Subcutaneous abdominal adipose tissue (tissue), 5 donors: ENCODE measurements at regions not wholly inside any gene's neighbourhood (a gene's known extent, or its start where the extent isn't known, plus 50 kb on each side); places are given as distances from the start of the nearest gene placed in this dataset.
"Not testable (repeated sequence)": the region's sequence is repeated elsewhere in the genome, so short reads cannot be mapped to it uniquely, and the experiment has no call there.

ENCODE experiments used
- H3K27ac ChIP-seq: one replicate; pipeline ENCODE4 v1.7.0; 2013; ENCODE audit warnings: low read depth, mild to moderate bottlenecking, inconsistent platforms, low read length, moderate library complexity
- H3K27me3 ChIP-seq, 5 donors: one replicate each; pipeline ENCODE4 v1.7.0; 2013; ENCODE audit warnings: low read length in 5 of 5, inconsistent platforms in 1 of 5; ENCODE audit not compliant: control insufficient read depth in 5 of 5, insufficient read depth in 4 of 5
- H3K36me3 ChIP-seq, 5 donors: one replicate each; pipeline ENCODE4 v1.7.0; 2013; ENCODE audit warnings: low read length in 5 of 5; ENCODE audit not compliant: control insufficient read depth in 5 of 5, insufficient read depth in 5 of 5
- H3K4me1 ChIP-seq, 5 donors: one replicate each; pipeline ENCODE4 v1.7.0; 2013; ENCODE audit warnings: low read length in 5 of 5, mild to moderate bottlenecking in 3 of 5, moderate library complexity in 1 of 5; ENCODE audit not compliant: control insufficient read depth in 5 of 5, insufficient read depth in 5 of 5
- H3K4me3 ChIP-seq, 5 donors: one replicate each; pipeline ENCODE4 v1.7.0; 2013; ENCODE audit warnings: low read length in 5 of 5, low read depth in 1 of 5
- H3K9ac ChIP-seq, 5 donors: one replicate each; pipeline ENCODE4 v1.7.0; 2013; ENCODE audit warnings: low read length in 5 of 5, mild to moderate bottlenecking in 4 of 5, moderate library complexity in 3 of 5
- H3K9me3 ChIP-seq, 5 donors: one replicate each; pipeline ENCODE4 v1.7.0; 2013; ENCODE audit warnings: low read length in 5 of 5; ENCODE audit not compliant: control insufficient read depth in 5 of 5
- donor health status: healthy.
- donor health status: healthy.
- donor health status: healthy.
- donor health status: healthy.
- donor health status: healthy.

DNA sequence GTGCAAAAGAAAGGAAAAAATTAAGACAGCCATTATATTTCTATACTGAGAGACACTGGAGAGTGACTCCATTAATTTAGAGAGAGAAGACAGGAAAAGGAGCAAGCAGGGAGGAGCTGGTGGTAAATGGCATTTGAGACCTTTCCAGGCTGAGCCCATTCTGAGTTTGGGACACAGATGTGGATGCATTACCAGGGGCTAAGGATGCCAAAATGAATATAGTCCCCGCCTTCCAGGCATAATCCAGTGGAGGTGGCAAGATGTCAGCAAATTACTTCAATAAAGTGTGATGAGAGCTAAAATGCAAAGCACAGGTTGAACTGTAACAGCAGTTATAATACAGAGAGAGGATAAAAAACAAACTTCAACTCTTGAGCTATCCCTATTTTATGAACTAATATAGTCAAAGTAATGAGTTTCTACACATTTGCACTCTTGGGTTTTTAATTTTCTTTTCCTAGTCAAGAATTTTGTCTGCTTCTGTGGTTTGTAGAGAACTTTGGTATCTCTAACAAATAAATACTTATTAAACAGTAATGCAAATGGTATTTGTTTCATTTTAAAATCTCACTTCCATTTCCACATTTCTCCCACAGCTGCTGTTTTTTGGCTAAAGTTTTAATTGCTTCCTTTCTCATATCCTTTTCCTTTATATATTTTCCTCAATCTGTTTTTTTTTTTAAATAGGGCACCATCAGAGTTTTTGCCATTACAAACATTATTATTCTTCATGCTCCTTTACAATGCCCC is 228.2 kb upstream of the KCNK2 start:
- Histone ChIP-seq H3K36me3 (no peaks in the 10 kb centered on the region), H3K9ac (no peak overlapping the region), H3K4me3 (no peak overlapping the region), H3K4me1 (peaks cover 0 to 6% (median 0%) of the 10 kb centered on the region in 5 donors), H3K27me3 (no peaks in the 10 kb centered on the region), H3K9me3 (peaks cover 3 to 11% (median 5%) of the 10 kb centered on the region in 5 donors), H3K27ac (no peak overlapping the region)

DNA sequence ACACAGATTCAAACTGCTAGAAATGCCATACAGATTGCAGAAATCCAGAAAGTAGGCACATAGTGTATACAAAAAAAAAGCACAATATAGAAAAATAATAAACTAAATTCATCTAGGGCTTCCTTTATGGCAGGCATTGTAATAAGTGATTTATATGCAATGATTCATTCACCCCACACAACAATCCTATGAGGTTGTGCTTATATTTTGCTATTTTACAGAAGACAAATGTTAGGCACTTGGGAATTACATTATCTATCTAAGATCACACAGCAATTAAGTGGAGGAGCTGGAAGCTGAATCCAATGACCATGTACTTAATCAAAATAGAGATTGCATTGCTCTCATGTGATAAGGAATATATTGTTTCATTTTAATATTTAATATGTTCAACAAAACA is 225.7 kb upstream of the KCNK2 start:
- Histone ChIP-seq H3K4me1 (peaks cover 0 to 6% (median 0%) of the 10 kb centered on the region in 5 donors), H3K36me3 (no peaks in the 10 kb centered on the region), H3K4me3 (no peak overlapping the region), H3K9ac (no peak overlapping the region), H3K27ac (no peak overlapping the region), H3K9me3 (no peaks in the 10 kb centered on the region), H3K27me3 (no peaks in the 10 kb centered on the region)

DNA sequence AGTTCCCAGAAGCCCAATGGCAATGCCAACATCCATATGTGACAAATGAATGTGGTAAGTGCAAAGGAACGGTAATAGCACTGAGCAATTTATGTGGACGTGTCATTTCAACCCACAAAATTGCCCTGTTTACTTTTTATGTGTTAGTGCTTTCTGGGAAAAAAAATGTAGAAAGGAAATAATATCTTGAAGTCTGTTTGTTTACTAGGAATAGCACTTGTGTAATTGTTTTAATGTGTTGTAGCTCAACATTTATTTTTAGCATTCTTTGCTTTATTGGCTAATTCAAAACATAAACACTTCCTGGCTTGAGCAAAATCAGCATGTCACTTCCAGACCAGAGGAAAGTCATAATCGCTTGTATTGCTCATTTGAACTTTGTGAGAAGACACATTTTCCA is 224.8 kb upstream of the KCNK2 start:
- H3K4me1 ChIP-seq, result peaks cover 0 to 6% (median 0%) of the 10 kb centered on the region in 5 donors
- H3K27me3 ChIP-seq, result no peaks in the 10 kb centered on the region
- H3K36me3 ChIP-seq, result no peaks in the 10 kb centered on the region
- no peaks in the 10 kb centered on the region for H3K9me3 ChIP-seq
- H3K4me3 ChIP-seq, result no peak overlapping the region
- no peak overlapping the region for H3K9ac ChIP-seq
- no peak overlapping the region for H3K27ac ChIP-seq

DNA sequence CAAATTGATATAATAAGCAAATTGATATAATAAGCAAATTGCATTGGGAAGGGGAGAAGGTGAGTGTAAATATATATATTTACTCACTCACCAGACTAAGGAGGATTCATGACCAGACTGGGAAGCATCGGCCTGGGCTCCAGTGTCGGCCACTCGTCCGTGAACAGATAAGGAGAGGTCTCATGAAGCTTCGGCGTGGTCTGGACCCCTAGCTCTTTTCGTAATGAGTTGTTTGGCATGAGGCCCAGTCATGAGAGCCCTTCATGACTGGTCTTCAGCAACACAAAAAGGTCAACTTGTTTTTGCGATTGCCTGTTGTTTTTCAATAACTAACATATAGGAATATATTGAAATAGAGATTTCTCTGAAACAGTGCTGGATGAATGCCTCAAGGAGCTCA is 222.9 kb upstream of the KCNK2 start:
- no peaks in the 10 kb centered on the region for H3K9me3 ChIP-seq
- no peaks in the 10 kb centered on the region for H3K27me3 ChIP-seq
- H3K9ac ChIP-seq, result no peak overlapping the region
- no peaks in the 10 kb centered on the region for H3K36me3 ChIP-seq
- H3K27ac ChIP-seq, result no peak overlapping the region
- peaks cover 0 to 6% (median 0%) of the 10 kb centered on the region in 5 donors for H3K4me1 ChIP-seq
- H3K4me3 ChIP-seq, result no peak overlapping the region

DNA sequence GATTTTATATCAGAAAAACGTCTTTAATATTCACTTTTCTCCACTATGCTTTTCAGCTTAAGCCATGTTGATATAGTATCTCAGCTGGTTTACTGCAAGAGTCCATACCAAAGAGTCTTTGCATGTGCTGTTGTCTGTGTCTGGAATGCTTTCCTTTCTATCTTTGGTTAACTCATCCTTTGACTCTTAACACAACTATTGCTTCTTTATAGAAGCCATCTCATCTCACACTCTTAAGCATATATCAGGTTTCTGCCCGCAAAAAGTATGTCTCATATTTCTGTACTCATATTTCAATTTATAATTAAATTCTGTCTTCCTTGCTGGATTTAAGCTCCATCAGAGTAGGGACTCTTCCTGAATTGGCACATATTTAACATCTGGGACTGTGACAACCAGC is 220.9 kb upstream of the KCNK2 start:
- H3K4me1 ChIP-seq, result peaks cover 0 to 10% (median 0%) of the 10 kb centered on the region in 5 donors
- H3K27ac ChIP-seq, result no peak overlapping the region
- H3K36me3 ChIP-seq, result no peaks in the 10 kb centered on the region
- H3K4me3 ChIP-seq, result no peak overlapping the region
- H3K9ac ChIP-seq, result no peak overlapping the region
- H3K27me3 ChIP-seq, result no peaks in the 10 kb centered on the region
- H3K9me3 ChIP-seq, result no peaks in the 10 kb centered on the region

DNA sequence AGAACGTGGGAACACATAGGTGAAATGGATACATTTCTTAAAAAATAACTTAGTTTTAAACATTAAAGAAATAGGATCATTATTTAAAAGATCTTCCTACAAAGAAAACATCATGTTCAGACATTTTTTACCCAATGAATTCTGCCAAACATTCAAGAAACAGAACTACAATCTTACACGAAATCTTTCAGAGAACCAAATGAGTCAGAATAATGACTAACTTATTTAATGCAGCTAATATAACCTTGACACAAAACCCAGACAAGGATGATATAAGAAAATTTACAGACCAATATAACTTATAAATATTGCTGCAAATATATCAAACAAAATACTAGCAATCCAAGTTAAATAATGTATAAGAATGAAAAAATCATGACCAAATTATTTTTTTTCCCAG is 220.1 kb upstream of the KCNK2 start:
- Histone ChIP-seq H3K27ac (no peak overlapping the region), H3K27me3 (no peaks in the 10 kb centered on the region), H3K9me3 (no peaks in the 10 kb centered on the region), H3K4me1 (peaks cover 0 to 9% (median 0%) of the 10 kb centered on the region in 5 donors), H3K9ac (no peak overlapping the region), H3K4me3 (no peak overlapping the region), H3K36me3 (no peaks in the 10 kb centered on the region)

DNA sequence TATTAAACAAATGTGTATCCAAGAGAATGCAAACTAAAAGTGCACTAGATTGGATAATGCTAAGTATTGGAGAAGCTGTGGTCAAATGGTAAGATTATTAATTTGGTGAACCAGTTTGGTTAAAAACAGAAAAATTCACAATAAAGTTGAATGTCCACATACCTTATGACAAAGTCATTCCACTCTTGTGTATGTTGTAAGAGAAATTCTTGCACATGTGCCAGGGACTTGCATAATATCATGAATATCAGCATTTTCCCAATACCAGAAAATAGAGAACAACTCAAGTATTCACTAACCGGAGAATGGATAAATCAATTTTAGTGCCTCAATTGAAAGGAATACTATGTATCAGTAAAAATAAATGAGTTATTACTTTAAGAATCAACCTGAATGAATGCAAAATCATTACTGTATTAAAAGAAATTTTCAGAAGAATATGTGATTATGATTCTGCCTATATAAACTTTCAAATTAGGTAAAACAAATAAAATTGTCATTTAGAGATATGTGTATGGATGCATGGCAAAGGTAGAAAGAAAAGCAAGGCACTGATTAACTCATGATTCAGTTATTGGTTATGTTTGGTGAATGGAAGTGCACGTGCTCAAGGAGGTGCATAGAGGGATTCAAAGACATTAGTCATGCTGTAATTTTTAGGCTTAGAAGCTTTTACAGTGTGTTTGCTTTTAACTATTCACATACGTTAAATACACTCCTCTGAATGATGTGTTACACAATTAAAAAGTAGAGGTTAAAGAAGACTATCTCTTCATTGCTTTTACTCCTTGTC is 217.4 kb upstream of the KCNK2 start:
- Histone ChIP-seq H3K4me3 (no peak overlapping the region), H3K27me3 (no peaks in the 10 kb centered on the region), H3K9ac (no peak overlapping the region), H3K9me3 (no peaks in the 10 kb centered on the region), H3K4me1 (peaks cover 0 to 4% (median 0%) of the 10 kb centered on the region in 5 donors), H3K27ac (no peak overlapping the region), H3K36me3 (no peaks in the 10 kb centered on the region)

DNA sequence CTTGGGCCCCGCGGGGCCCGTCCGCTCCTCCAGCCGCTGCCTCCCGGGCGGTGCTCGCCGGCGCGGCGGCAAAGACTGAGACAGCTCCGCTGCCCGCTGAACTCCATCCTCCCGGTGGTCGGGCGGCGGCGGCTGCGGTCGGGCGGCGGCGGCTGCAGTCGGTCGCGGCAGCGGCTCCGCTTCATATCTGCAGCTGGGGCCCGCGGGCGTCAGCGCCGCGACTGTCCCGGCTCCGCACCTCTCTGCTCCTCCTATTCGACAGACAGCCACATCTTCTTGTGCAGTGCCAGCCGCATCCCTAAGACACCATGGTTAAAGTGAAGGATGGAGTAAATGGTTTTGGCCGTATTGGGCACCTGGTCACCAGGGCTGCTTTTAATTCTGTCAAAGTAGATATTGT is 212.1 kb upstream of the KCNK2 start:
- not testable (repeated sequence) for H3K9ac ChIP-seq, H3K36me3 ChIP-seq, H3K27me3 ChIP-seq, H3K4me3 ChIP-seq, H3K4me1 ChIP-seq, H3K9me3 ChIP-seq, H3K27ac ChIP-seq

DNA sequence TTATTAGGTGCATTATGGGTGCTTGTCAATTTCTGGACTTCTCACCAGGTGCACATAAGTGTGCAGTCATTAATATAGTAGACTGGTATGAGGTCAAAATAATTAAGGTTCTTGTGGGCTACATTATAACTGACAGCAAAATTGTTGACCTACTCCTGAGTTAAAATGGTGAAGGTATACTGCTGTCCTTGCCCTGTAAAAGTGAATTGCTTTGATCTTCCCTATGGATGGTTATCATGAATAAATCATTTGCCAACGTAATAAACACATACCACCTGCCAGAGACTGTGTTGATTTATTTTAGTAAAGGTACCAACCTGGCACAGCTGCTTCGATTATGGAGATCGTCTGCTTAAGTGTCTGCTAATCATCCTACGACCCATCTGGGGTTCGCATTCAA is 201.6 kb upstream of the KCNK2 start:
- Histone ChIP-seq H3K36me3 (no peaks in the 10 kb centered on the region), H3K27me3 (no peaks in the 10 kb centered on the region), H3K9ac (no peak overlapping the region), H3K4me3 (no peak overlapping the region), H3K27ac (no peak overlapping the region), H3K4me1 (no peaks in the 10 kb centered on the region), H3K9me3 (no peaks in the 10 kb centered on the region)

DNA sequence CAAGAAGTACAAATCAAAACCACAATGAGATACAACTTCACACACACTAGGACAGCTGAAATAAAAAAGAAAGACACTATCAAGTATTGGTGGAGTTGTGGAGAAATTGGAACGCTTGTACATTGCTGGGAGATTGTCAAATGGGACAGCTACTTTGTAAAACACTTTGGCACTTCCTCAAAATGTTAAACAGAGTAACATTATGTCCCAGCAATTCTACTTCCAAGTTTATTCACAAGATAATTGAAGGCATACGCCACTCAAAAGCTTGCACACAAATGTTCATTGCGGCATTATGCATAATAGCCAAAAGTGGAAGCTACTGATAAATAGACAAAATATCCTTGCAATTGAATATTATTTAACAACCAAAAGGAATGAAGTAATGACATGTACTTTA is 199.9 kb upstream of the KCNK2 start:
- Histone ChIP-seq H3K27ac (no peak overlapping the region), H3K27me3 (no peaks in the 10 kb centered on the region), H3K4me3 (no peak overlapping the region), H3K9me3 (peaks cover 0 to 5% (median 0%) of the 10 kb centered on the region in 5 donors), H3K4me1 (no peaks in the 10 kb centered on the region), H3K36me3 (no peaks in the 10 kb centered on the region), H3K9ac (no peak overlapping the region)
